GM18873 (cell line): ENCODE measurements at regions not wholly inside any gene's neighbourhood (a gene's known extent, or its start where the extent isn't known, plus 50 kb on each side); places are given as distances from the start of the nearest gene placed in this dataset.

ENCODE experiments used
- ATAC-seq: cut with Tn5 transposase; IDR thresholded peaks from one replicate; pipeline ENCODE4 v1.9.1; 2021; ENCODE audit warnings: mild to moderate bottlenecking, moderate library complexity, moderate number of reproducible peaks; ENCODE audit not compliant: unreplicated experiment, low FRiP score

DNA sequence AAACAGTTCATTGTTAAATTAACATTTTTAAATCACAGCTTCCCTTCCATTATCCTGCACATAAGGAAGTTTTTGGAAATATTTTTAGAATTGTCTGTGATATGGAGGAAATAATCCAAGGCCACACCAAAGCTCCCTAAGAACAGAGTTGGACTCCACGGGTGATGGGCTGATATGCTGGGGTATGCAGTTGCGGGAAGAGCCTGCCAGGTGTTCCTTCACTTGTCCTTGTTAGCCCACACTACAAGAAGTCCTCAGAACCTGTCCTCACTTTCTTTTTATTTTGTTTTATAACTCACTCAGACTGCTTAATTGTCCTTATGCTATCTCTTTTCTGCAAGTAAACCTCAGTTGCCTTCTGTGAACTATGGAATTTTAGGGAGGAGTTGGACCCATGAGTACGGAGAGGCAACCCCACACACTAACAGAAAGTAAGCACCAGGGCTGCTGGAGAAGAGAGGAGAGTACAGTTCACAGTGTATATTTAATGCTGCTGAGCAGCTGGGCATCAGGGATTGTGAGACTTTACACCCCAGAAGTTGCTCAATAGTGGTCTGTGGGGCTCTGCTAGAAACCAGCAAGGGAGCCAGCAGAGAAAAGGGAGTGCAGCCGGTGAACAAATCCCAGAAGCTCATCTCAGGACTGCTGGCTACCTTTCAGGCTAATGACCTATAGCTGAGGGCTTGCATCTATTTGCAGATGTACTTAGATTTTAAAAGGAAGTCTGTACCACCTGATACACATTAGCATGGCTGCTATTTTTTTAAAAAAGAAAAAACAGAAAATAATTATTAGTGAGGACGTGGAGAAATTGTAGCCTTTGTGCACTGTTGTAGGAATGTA, 64.6 kb upstream of the FOXN2 start:
- ATAC-seq = no peak

DNA sequence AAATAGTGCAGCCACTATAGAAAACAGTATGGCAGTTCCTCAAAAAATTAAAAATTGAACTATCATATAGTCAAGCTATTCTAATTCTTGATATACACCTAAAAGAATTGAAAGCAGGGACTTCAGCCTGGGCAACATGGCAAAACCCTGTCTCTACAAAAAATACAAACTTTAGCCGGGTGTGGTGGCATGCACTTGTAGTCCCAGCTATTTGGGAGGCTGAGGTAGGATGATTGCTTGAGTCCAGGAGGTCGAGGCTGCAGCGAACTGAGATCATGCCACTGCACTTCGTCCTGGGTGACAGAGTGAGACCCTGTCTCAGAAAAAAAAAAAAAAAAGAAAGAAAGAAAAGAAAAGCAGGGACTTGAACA, 64.0 kb upstream of the FOXN2 start:
- ATAC-seq = no peak

DNA sequence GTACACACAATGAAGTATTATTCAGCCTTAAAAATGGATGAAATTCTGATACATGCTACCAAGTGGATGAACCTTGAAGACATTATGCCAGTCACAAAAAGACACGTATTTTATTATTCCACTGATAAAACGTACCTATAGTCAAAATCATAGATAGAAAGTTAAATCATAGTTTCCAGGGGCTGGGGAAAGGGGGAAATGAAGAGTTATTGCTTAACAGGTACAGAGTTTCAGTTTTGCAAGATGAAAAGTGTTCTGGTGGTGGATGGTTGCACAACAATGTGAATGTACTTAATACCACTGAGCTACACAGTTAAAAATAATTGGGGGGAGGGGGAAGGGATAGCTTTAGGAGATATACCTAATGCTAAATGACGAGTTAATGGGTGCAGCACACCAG, 63.5 kb upstream of the FOXN2 start:
- peak; percentile 44 for ATAC-seq

DNA sequence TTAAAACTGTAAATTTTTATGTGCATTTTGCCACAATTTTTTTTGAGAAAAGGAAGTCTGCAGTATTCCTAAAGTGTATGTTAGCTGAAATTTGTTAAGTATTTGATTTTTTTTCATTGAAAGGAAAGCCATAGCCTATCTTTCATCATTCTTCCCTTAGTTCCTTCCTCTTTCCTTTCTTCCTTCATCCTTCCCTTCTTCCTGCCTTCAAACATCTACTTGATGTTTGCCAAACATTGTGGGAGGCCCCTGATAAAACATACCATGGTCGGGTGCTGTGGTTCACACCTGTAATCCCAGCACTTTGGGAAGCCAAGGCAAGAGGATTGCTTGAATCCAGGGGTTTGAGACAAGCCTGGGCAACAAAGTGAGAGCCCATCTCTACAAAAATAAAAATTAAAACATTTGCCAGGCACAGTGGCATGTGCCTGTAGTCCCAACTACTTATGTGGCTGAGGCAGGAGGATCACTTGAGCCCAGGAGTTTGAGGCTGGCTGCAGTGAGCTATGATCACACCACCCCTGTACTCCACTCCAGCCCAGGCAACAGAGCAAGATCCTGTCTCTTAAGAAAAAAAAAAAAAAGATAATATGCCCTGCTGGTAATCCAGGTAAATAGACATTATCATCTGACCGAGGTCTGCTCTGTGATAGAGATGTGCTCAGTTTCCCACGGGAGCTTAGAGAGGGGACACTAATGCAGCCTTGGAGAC, 62.9 kb upstream of the FOXN2 start:
- ATAC-seq = no peak

DNA sequence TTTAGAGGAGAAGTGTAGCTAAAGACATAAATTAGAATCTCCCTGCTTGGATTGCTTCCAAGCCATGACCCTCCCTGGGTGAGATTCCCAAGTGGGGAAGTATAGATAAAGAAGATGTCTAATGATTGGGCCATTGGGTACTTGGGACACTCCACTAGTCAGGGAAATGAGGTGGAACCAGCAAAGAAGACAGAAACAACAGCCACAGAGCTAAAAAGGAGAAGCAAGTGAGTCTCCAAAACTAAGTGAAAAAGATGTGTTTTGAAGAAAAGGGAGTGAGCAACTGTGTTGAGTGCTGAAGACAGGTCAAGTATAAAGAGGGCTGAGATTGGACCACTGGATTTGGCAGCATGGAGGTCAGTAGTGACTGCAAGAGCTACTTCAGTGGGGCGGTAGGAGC, 61.2 kb upstream of the FOXN2 start:
- ATAC-seq = no peak

DNA sequence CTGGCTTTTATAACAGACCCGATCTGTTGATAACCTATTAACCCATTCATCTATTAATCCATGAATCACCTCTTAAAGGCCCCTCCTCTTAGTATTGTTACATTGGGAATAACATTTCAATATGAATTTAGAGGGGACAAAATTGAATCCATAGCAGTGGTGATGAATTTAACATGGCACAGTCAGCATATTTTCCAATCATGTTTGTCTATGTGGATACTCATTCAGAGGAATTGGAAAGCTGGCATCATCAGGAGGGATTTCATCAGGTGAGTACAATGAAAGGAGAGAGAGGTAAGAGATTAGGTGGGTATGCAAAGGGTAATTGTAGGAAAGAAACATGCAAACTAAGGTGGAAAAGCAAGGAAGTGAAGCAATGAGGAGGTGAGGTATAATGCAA, 59.6 kb upstream of the FOXN2 start:
- no peak for ATAC-seq

DNA sequence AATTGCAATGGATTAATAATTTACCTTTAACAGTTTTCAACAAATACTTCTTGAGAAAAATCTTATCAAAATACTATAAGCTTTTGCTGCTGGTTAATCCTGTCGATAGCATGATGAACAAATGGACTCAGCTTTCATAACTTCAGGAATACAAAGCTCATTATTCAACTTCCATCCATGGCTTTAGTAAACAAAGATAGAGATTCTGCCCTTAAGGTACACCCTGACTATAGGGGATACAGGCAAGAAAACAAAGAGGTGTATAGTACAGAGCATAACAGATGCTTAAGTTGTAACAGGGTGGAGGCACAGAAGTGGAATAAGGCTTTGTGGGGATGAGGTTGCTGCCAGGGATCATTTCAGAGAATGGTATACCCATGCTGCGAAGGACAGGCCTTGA, 57.0 kb upstream of the FOXN2 start:
- ATAC-seq = no peak

DNA sequence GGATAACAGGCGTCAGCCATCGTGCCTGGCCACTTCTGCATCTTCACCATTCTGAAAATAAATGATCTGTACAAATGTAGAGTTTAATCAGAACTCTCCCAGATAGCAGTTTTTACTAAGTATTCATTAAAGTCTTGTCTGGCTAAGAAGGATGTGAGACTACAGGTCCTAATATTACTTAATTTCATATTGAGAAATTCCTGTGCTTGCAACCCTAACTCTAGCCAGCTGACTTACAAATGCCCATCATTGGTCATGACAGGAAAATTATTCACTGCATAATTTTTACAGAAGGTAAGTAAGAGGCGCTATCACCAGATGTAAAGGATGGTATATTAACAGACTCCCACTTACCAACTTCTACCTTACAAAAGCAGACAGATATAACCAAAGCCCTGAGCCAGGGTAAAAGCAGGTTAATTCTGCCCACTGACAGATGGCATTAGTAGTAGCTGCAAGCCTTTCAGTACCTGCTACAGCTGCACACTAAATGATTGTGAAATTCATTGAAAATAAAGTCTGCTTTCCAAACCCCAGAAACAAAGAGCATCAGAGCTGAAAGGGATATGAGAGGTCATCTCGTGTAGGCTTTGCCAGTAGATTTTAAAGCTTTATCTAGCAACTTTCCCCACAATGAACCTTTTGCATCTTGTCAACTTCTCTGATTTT, 55.9 kb upstream of the FOXN2 start:
- no peak for ATAC-seq

DNA sequence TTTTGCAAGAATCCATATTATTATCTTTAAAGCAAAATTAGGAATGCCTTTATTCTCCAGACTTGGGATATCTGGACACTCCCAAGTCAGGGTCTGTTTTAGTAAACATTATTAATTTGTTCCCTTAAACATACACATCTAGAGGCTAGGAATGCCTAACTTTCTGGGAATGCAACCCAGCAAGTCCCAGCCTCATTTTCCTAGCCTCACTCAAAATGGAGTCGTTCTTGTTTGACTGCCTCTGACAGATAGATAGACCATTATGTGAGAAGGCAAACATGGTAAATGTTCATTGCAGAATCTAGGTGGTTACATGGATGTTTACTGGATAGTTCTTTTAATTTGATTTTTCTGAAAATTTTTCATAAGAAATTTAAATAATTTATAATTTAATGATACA, 54.7 kb upstream of the FOXN2 start:
- ATAC-seq = no peak

DNA sequence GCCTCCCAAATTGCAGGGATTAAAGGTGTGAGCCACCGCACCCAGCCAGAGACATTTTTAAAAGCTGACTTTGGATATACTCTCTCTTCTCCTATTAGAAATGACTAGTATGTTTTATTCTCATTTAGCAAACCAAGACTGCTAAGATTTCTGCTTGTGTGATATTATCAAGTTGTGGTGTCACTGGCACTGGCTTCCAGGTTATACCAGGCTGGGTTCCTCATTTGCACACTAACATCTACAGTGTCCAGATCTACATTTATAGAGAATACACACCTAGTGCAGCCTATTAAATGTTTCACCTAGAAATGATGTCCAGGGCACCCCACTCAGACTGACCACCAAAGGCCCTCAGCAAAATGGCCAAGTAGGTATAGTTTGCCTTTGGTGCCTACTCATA, 49.9 kb upstream of the FOXN2 start:
- no peak for ATAC-seq
